Mesenchymal stem cell (in vitro differentiated cells and primary cell): ENCODE measurements at regions not wholly inside any gene's neighbourhood (a gene's known extent, or its start where the extent isn't known, plus 50 kb on each side); places are given as distances from the start of the nearest gene placed in this dataset.

Experiments
- DNase-seq: peaks from one replicate; pipeline ENCODE4 v3.0.0-alpha.2; 2013
- H2AFZ ChIP-seq: one replicate; pipeline ENCODE4 v1.6.1; 2013; ENCODE audit warnings: low read depth, mild to moderate bottlenecking, control low read depth, inconsistent platforms, low read length, moderate library complexity
- H2AK5ac ChIP-seq: 2 replicates; pipeline ENCODE4 v1.6.1; 2013; ENCODE audit warnings: low read length, moderate library complexity, mild to moderate bottlenecking, inconsistent platforms; ENCODE audit not compliant: severe bottlenecking
- H2BK120ac ChIP-seq: one replicate; pipeline ENCODE4 v1.6.1; 2013; ENCODE audit warnings: low read depth, mild to moderate bottlenecking, inconsistent platforms, low read length, moderate library complexity
- H2BK12ac ChIP-seq, 2 experiments: one replicate each; pipeline ENCODE4 v1.6.1; 2013; ENCODE audit warnings: inconsistent platforms in 2 of 2, low read length in 2 of 2, mild to moderate bottlenecking in 2 of 2, moderate library complexity in 2 of 2, control low read depth in 1 of 2
- H2BK15ac ChIP-seq: one replicate; pipeline ENCODE4 v1.6.1; 2013; ENCODE audit warnings: mild to moderate bottlenecking, low read depth, inconsistent platforms; ENCODE audit not compliant: poor library complexity, severe bottlenecking
- H2BK5ac ChIP-seq: 2 replicates; pipeline ENCODE4 v1.6.1; 2013; ENCODE audit warnings: low read depth, mild to moderate bottlenecking, low read length, control low read depth, inconsistent platforms; ENCODE audit not compliant: poor library complexity, severe bottlenecking
- H3K14ac ChIP-seq, 2 experiments: one replicate each; pipeline ENCODE4 v1.6.1; 2013; ENCODE audit warnings: inconsistent platforms in 2 of 2, low read length in 2 of 2, control low read depth in 1 of 2, mild to moderate bottlenecking in 1 of 2, moderate library complexity in 1 of 2
- H3K18ac ChIP-seq, 2 experiments: one replicate each; pipeline ENCODE4 v1.6.1; 2013; ENCODE audit warnings: inconsistent platforms in 2 of 2, low read length in 2 of 2, control low read depth in 1 of 2, low read depth in 1 of 2, mild to moderate bottlenecking in 1 of 2
- H3K23ac ChIP-seq, 2 experiments: one replicate each; pipeline ENCODE4 v1.6.1; 2013; ENCODE audit warnings: inconsistent platforms in 2 of 2, low read length in 2 of 2, mild to moderate bottlenecking in 2 of 2, moderate library complexity in 2 of 2, control low read depth in 1 of 2
- H3K27ac ChIP-seq: 2 replicates; pipeline ENCODE4 v1.5.1; 2013; ENCODE audit warnings: mild to moderate bottlenecking, moderate library complexity, low read length, control low read depth, inconsistent platforms; ENCODE audit not compliant: poor library complexity, severe bottlenecking
- H3K27me3 ChIP-seq, 2 experiments: 2 replicates each; pipeline versions ENCODE4 v1.6.1 to v1.7.0; 2013; ENCODE audit warnings: low read length in 2 of 2, mild to moderate bottlenecking in 2 of 2, moderate library complexity in 2 of 2, control low read depth in 1 of 2, inconsistent platforms in 1 of 2; ENCODE audit not compliant: control insufficient read depth in 1 of 2, insufficient read depth in 1 of 2
- H3K36me3 ChIP-seq, 2 experiments: 2 replicates each; pipeline versions ENCODE4 v1.6.1 to v1.7.0; 2013; ENCODE audit warnings: low read length in 2 of 2, control low read depth in 1 of 2, inconsistent platforms in 1 of 2, low read depth in 1 of 2, mild to moderate bottlenecking in 1 of 2; ENCODE audit not compliant: insufficient read depth in 2 of 2, control insufficient read depth in 1 of 2
- H3K4ac ChIP-seq, 2 experiments: one replicate each; pipeline ENCODE4 v1.6.1; 2013; ENCODE audit warnings: inconsistent platforms in 2 of 2, low read length in 2 of 2, mild to moderate bottlenecking in 2 of 2, moderate library complexity in 2 of 2, control low read depth in 1 of 2, low read depth in 1 of 2
- H3K4me1 ChIP-seq: 2 replicates; pipeline ENCODE4 v1.6.1; 2013; ENCODE audit warnings: low read depth, low read length, control low read depth; ENCODE audit not compliant: control insufficient read depth, insufficient read depth
- H3K4me2 ChIP-seq: 2 replicates; pipeline ENCODE4 v1.6.1; 2013; ENCODE audit warnings: low read length, mild to moderate bottlenecking, inconsistent platforms; ENCODE audit not compliant: poor library complexity, severe bottlenecking
- H3K4me3 ChIP-seq, 2 experiments: 2 replicates each; pipeline versions ENCODE4 v1.5.1 to v1.7.0; 2013; ENCODE audit warnings: low read length in 2 of 2, mild to moderate bottlenecking in 2 of 2, control low read depth in 1 of 2, low read depth in 1 of 2; ENCODE audit not compliant: insufficient read depth in 1 of 2
- H3K79me1 ChIP-seq: replicated peaks from 2 replicates; pipeline ENCODE4 v1.6.1; 2013; ENCODE audit warnings: mild to moderate bottlenecking, control low read depth, low read length, inconsistent platforms; ENCODE audit not compliant: poor library complexity, severe bottlenecking
- H3K9ac ChIP-seq: 2 replicates; pipeline ENCODE4 v1.7.0; 2013; ENCODE audit warnings: mild to moderate bottlenecking, low read length, moderate library complexity
- H3K9me3 ChIP-seq: 2 replicates; pipeline ENCODE4 v1.7.0; 2013; ENCODE audit warnings: mild to moderate bottlenecking, low read length; ENCODE audit not compliant: control insufficient read depth
- H4K8ac ChIP-seq: one replicate; pipeline ENCODE4 v1.6.1; 2013; ENCODE audit warnings: inconsistent platforms, mild to moderate bottlenecking, low read length, moderate library complexity
- H4K91ac ChIP-seq: one replicate; pipeline ENCODE4 v1.6.1; 2013; ENCODE audit warnings: mild to moderate bottlenecking, low read length, inconsistent platforms
- WGBS: methylation state at CpG from one replicate; pipeline ENCODE4 v1.1.7; 2013; ENCODE audit warnings: mixed read lengths; 5-methylcytosine and 5-hydroxymethylcytosine counted together

DNA sequence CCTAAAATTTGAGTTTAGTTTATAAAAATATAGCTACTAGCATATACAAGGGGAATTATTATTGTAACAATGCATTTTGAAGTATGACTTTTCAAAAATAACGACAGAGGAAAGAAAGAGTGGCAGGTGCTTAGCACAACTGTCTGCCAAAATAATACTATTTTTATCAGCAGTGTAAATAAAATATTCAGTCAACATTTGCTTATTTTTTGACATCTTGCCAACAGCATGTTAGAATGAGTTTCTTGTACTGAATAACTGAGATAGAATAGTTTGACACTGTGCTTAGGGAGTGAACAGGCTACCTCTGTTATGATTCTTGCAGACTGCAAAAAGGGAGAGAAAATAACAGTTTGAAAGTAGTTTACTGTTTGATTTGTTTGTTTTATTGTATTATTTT lies 909.8 kb downstream of the BRINP3 start:
- no peaks in the 10 kb centered on the region for H3K9me3 ChIP-seq
- no peak for DNase-seq
- H3K9ac ChIP-seq: no peak overlapping the region
- no peak overlapping the region for H3K14ac ChIP-seq
- no peak overlapping the region for H2BK5ac ChIP-seq
- H3K23ac ChIP-seq: no peak overlapping the region
- no peaks in the 10 kb centered on the region for H3K4me1 ChIP-seq
- no peak overlapping the region for H3K18ac ChIP-seq
- no peaks in the 10 kb centered on the region for H3K36me3 ChIP-seq
- H3K27me3 ChIP-seq: no peaks in the 10 kb centered on the region
- no peak overlapping the region for H3K4ac ChIP-seq
- WGBS: no CpG with 5 or more reads among the region's 1 CpG
- no peak overlapping the region for H2BK120ac ChIP-seq
- H3K4me3 ChIP-seq: no peak overlapping the region
- no peak overlapping the region for H2AFZ ChIP-seq
- H3K4me2 ChIP-seq: no peak overlapping the region
- no peak overlapping the region for H3K27ac ChIP-seq
- no peak overlapping the region for H4K8ac ChIP-seq
- no peak overlapping the region for H2BK15ac ChIP-seq
- no peaks in the 10 kb centered on the region for H3K79me1 ChIP-seq
- no peak overlapping the region for H4K91ac ChIP-seq
- no peak overlapping the region for H2BK12ac ChIP-seq
- no peak overlapping the region for H2AK5ac ChIP-seq

DNA sequence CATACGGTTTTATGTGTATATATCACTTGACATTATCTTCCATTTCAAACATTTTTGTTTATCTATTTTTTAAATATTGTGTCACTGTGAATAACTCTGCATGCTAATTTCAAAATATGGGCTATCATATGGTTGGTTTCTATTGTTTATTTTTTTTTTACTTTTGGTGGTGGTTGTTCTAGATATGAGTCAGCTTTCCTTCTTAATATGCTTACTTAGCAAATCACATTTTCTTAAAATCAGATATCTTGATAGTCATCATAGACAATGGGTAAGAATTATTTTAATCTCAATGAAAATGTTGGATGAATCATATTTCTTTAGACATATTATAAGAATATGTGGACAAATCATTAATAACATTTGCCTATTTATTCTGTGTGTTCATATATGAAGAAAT lies 881.5 kb downstream of the BRINP3 start:
- Histone ChIP-seq H3K9ac (no peak overlapping the region), H3K4me3 (no peak overlapping the region), H3K4ac (no peak overlapping the region), H3K36me3 (no peaks in the 10 kb centered on the region), H3K79me1 (no peaks in the 10 kb centered on the region), H3K14ac (no peak overlapping the region), H3K23ac (no peak overlapping the region), H3K4me1 (no peaks in the 10 kb centered on the region), H3K4me2 (no peak overlapping the region), H4K8ac (no peak overlapping the region), H3K9me3 (no peaks in the 10 kb centered on the region), H2AFZ (no peak overlapping the region), H3K27ac (no peak overlapping the region), H2BK15ac (no peak overlapping the region), H2BK5ac (no peak overlapping the region), H4K91ac (no peak overlapping the region), H2BK120ac (no peak overlapping the region), H2BK12ac (no peak overlapping the region), H3K27me3 (no peaks in the 10 kb centered on the region), H2AK5ac (no peak overlapping the region), H3K18ac (no peak overlapping the region)
- DNase-seq: no peak
- WGBS: no CpG with 5 or more reads among the region's 1 CpG

DNA sequence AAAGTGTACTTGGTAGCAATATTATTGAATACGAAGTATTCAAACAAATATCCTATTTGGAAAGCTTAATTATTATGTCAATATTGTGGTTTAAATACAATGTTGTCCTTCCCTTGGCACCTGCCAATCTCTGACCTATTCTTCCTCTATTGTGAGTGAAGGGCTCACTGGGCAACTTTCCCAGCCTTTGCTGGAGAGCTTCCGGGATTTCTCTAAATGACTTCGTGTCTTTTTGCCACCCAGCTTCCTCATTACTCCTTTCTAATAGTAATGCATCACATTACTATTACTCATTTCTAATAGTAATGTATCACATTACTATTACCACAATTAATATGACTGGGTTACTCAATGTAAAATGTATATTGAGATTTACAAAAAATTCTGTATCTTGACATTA lies 880.6 kb downstream of the BRINP3 start:
- no peak overlapping the region for H2BK120ac ChIP-seq
- no peak overlapping the region for H3K23ac ChIP-seq
- no peak overlapping the region for H2AFZ ChIP-seq
- no peak overlapping the region for H2BK15ac ChIP-seq
- no peak overlapping the region for H3K18ac ChIP-seq
- no peaks in the 10 kb centered on the region for H3K9me3 ChIP-seq
- H3K14ac ChIP-seq: no peak overlapping the region
- H4K91ac ChIP-seq: no peak overlapping the region
- no peak overlapping the region for H3K4ac ChIP-seq
- no peaks in the 10 kb centered on the region for H3K4me1 ChIP-seq
- H3K27me3 ChIP-seq: no peaks in the 10 kb centered on the region
- H3K79me1 ChIP-seq: no peaks in the 10 kb centered on the region
- no peak overlapping the region for H3K4me3 ChIP-seq
- no peak overlapping the region for H2BK5ac ChIP-seq
- 94% methylated on average over 2 of the region's 3 CpGs for WGBS
- no peak overlapping the region for H4K8ac ChIP-seq
- no peak overlapping the region for H2AK5ac ChIP-seq
- no peaks in the 10 kb centered on the region for H3K36me3 ChIP-seq
- no peak overlapping the region for H3K9ac ChIP-seq
- no peak overlapping the region for H3K4me2 ChIP-seq
- H2BK12ac ChIP-seq: no peak overlapping the region
- no peak overlapping the region for H3K27ac ChIP-seq
- DNase-seq: no peak

DNA sequence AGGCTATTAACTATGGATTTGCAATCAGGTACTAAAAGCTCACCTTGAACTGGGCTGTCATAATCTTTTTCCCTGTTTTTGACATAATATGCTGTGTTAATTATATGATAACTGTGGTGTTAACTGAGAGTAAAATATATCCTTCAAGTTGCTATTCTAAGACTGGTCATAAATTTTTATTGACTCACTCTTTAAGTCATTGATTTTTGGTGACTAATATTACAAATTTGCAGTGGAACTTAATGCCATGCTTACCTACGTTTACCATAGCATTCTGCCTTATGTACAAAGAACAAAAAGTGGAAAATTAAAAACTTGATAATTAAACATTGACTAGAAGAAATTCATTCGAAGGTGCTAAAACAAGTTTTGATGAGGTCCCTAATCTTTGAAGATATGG lies 872.4 kb downstream of the BRINP3 start:
- no peak overlapping the region for H3K4ac ChIP-seq
- no peak overlapping the region for H3K23ac ChIP-seq
- no peak overlapping the region for H3K9ac ChIP-seq
- no peak overlapping the region for H3K27ac ChIP-seq
- no peak for DNase-seq
- no peaks in the 10 kb centered on the region for H3K9me3 ChIP-seq
- no peak overlapping the region for H2BK12ac ChIP-seq
- H2AK5ac ChIP-seq: no peak overlapping the region
- no peak overlapping the region for H4K91ac ChIP-seq
- no peak overlapping the region for H3K4me3 ChIP-seq
- no peak overlapping the region for H2BK120ac ChIP-seq
- no peak overlapping the region for H4K8ac ChIP-seq
- H3K4me1 ChIP-seq: no peaks in the 10 kb centered on the region
- H2BK5ac ChIP-seq: no peak overlapping the region
- H3K79me1 ChIP-seq: no peaks in the 10 kb centered on the region
- no CpG with 5 or more reads among the region's 2 CpGs for WGBS
- H3K27me3 ChIP-seq: no peaks in the 10 kb centered on the region
- H2BK15ac ChIP-seq: no peak overlapping the region
- no peak overlapping the region for H3K4me2 ChIP-seq
- no peak overlapping the region for H3K14ac ChIP-seq
- H2AFZ ChIP-seq: no peak overlapping the region
- no peaks in the 10 kb centered on the region for H3K36me3 ChIP-seq
- H3K18ac ChIP-seq: no peak overlapping the region
